ENCODE measurements at regions not wholly inside any gene's neighbourhood (a gene's known extent, or its start where the extent isn't known, plus 50 kb on each side); places are given as distances from the start of the nearest gene placed in this dataset.

DNA sequence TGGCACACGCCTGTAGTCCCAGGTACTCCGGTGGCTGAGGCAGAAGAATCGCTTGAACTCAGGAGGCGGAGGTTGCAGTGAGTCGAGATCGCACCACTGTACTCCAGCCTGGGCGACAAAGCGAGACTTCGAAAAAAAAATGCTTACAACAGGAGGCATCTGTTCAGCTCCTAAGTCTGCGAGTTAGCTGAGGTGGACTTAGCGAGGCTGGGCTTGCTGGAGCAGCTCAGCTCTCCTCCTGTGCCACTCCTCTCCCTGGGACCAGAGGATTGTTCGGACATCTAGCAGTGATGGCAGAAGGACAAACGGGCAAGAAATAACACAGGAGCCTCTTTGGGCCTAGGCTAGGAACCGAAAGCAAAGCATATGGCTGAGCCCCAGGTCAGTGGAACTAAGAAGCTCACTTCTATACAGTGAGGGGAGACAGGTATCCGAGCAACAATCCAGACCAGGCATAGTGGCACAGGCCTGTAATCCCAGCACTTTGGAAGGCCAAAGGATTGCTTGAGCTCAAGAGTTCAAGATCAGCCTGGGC, 260.1 kb downstream of the GLI2 start:
- peak in 3 of 7 donors; percentile 2 to 25 (median 4) for DNase-seq

DNA sequence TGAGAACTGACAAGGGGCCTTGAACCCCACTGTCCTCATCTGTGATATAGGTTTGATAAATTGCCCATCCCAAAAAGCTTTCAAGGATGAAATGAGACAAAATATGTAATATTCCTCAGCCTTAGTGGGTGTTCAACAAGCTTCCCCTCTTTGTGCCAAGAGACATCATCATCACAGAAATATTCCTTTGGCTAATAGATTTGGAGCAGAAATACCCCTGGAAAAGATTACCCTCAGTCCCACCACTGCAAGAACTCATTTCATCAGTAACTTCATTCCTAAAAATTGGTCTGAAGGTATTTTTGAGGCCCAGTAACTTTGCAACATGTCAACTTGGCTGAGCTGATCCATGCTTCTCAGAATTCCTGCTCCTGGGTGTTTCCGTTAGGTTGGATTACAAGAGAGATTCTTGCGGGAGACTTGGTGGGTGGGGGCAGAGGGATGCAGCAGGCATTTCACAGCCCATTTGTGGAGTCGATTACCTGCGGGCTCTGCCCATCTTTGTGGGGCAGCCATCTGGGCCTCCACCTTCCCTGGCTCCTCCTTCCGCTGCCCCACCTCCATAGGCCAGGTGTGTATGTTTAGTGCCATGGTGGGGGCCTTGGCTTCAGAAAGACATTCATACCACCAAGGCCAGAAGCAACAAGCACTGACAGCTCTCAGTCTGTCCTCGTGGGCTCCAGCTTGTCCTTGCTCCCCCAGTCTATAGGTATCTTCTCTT, 263.9 kb downstream of the GLI2 start:
- intact Hi-C loops (cut with DNase I) = no loop called here
- H3K9me3 ChIP-seq (replicated peaks in 1 of 3) = no peaks in the 10 kb centered on the region
- H3K4me1 ChIP-seq (replicated peaks in 1 of 2) = no peaks in the 10 kb centered on the region
- H3K4me3 ChIP-seq = no peak overlapping the region
- no peaks in the 10 kb centered on the region for H3K36me3 ChIP-seq (replicated peaks in 1 of 2)
- peak in 2 of 7 donors; percentile 8 to 24 for DNase-seq
- WGBS, 4 donors = 84 to 93% (median 90%) methylated on average over 4 to 6 of the region's 6 CpGs
- TF ChIP-seq POLR2A (IDR thresholded peaks at IDR 0.05) = no peak
- TF ChIP-seq, protein P1, sequence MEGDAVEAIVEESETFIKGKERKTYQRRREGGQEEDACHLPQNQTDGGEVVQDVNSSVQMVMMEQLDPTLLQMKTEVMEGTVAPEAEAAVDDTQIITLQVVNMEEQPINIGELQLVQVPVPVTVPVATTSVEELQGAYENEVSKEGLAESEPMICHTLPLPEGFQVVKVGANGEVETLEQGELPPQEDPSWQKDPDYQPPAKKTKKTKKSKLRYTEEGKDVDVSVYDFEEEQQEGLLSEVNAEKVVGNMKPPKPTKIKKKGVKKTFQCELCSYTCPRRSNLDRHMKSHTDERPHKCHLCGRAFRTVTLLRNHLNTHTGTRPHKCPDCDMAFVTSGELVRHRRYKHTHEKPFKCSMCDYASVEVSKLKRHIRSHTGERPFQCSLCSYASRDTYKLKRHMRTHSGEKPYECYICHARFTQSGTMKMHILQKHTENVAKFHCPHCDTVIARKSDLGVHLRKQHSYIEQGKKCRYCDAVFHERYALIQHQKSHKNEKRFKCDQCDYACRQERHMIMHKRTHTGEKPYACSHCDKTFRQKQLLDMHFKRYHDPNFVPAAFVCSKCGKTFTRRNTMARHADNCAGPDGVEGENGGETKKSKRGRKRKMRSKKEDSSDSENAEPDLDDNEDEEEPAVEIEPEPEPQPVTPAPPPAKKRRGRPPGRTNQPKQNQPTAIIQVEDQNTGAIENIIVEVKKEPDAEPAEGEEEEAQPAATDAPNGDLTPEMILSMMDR (IDR thresholded peaks at IDR 0.05) = no peak
- H3K27me3 ChIP-seq = no peaks in the 10 kb centered on the region
- H3K27ac ChIP-seq = no peak overlapping the region

More for the DNA sequence above, 260.1 kb downstream of the GLI2 start:
- Histone ChIP-seq H3K9me3 (replicated peaks in 1 of 3) (no peaks in the 10 kb centered on the region), H3K4me1 (replicated peaks in 1 of 2) (no peaks in the 10 kb centered on the region), H3K27ac (no peak overlapping the region), H3K36me3 (replicated peaks in 1 of 2) (no peaks in the 10 kb centered on the region), H3K4me3 (no peak overlapping the region), H3K27me3 (no peaks in the 10 kb centered on the region)
- WGBS, 4 donors = 94 to 96% (median 95%) methylated on average over 15 of the region's 15 CpGs
- TF ChIP-seq, protein P1 (IDR thresholded peaks at IDR 0.05) = no peak
- no peak for TF ChIP-seq POLR2A (IDR thresholded peaks at IDR 0.05)
- intact Hi-C loops (cut with DNase I) = no loop called here

DNA sequence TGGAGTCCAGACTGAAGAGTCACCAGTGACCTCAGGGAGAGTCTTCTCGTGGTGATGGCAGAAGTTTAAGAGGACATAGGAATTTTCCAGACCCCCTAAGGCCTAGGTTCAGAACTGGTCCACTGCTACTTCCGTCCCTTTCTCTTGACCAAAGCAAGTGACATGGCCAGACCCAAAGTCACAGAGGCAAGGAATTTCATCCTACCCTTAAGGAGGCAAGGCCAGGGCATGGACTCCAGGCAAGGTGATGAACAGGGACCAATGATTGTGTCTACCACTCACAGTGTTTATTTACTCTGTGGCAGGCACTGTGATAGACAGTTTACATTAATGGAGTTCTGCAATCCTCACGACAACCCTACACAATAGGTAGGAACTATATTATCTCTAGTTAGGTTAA, 265.1 kb downstream of the GLI2 start:
- Histone ChIP-seq H3K36me3 (replicated peaks in 1 of 2) (no peaks in the 10 kb centered on the region), H3K27ac (no peak overlapping the region), H3K4me3 (no peak overlapping the region), H3K9me3 (replicated peaks in 1 of 3) (no peaks in the 10 kb centered on the region), H3K27me3 (no peaks in the 10 kb centered on the region), H3K4me1 (replicated peaks in 1 of 2) (no peaks in the 10 kb centered on the region)
- intact Hi-C loops (cut with DNase I) = no loop called here
- DNase-seq = peak in 1 of 7 donors; percentile 2
- TF ChIP-seq POLR2A (IDR thresholded peaks at IDR 0.05) = no peak
- TF ChIP-seq, protein P1 (IDR thresholded peaks at IDR 0.05) = no peak
- WGBS, 4 donors = 82 to 90% (median 88%) methylated on average over 3 of the region's 3 CpGs

DNA sequence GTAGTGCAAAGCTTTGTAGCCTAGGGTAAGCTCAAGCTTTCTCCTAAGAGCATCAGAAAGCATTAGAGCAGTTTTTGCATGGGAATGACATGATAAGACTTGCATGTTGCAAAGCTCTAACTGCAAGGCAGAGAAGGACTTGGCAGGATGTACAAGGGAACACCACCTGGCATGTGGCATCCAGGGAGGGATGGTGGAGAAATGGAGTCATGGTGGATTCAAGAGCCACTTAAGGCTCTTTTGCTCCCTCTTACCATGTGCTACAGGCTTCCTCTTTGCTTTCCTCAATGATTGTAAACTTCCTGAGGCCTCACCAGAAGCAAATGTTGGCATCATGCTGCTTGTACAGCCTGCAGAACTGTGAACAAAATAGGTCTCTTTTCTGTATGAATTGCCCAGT, 266.0 kb downstream of the GLI2 start:
- TF ChIP-seq POLR2A (IDR thresholded peaks at IDR 0.05) = no peak
- TF ChIP-seq, protein P1 (IDR thresholded peaks at IDR 0.05) = no peak
- no peaks in the 10 kb centered on the region for H3K36me3 ChIP-seq (replicated peaks in 1 of 2)
- DNase-seq = no peak
- no peaks in the 10 kb centered on the region for H3K27me3 ChIP-seq
- no peaks in the 10 kb centered on the region for H3K4me1 ChIP-seq (replicated peaks in 1 of 2)
- H3K27ac ChIP-seq = no peak overlapping the region
- H3K9me3 ChIP-seq (replicated peaks in 1 of 3) = no peaks in the 10 kb centered on the region
- intact Hi-C loops (cut with DNase I) = no loop called here
- H3K4me3 ChIP-seq = no peak overlapping the region
